ENCODE measurements at regions not wholly inside any gene's neighbourhood (a gene's known extent, or its start where the extent isn't known, plus 50 kb on each side); places are given as distances from the start of the nearest gene placed in this dataset.

- Histone ChIP-seq H3K4me3 (replicated peaks in 1 of 3; ENCODE audit: low read depth in 2 of 3, low read length in 3 of 3) (no peak overlapping the region), H3K4me2 (replicated peaks; ENCODE audit: extremely low read depth, low read length, poor library complexity, severe bottlenecking) (no peak overlapping the region), H3K9me3 (replicated peaks in 1 of 2; ENCODE audit: control insufficient read depth in 1 of 2, insufficient read depth in 1 of 2, low read length in 2 of 2) (peaks cover 0 to 2% of the 10 kb centered on the region in 2 donors), H3K27ac (ENCODE audit: low read depth in 1 of 2, low read length in 2 of 2) (no peak overlapping the region), H3K79me2 (ENCODE audit: insufficient read depth, low read length) (no peaks in the 10 kb centered on the region), H3K9ac (ENCODE audit: insufficient read depth, low read length, poor library complexity, severe bottlenecking) (no peak overlapping the region), H3K36me3 (replicated peaks in 1 of 2; ENCODE audit: control insufficient read depth in 1 of 2, insufficient read depth in 2 of 2, low read length in 2 of 2) (no peaks in the 10 kb centered on the region), H3K27me3 (ENCODE audit: control insufficient read depth in 2 of 2, insufficient read depth in 2 of 2, low read length in 2 of 2) (no peaks in the 10 kb centered on the region), H3K4me1 (ENCODE audit: control insufficient read depth in 1 of 2, insufficient read depth in 2 of 2, low read length in 2 of 2) (no peaks in the 10 kb centered on the region), H2AFZ (ENCODE audit: insufficient read depth, low read depth, low read length, poor library complexity, severe bottlenecking) (no peak overlapping the region), H4K20me1 (ENCODE audit: insufficient read depth, low read length) (no peaks in the 10 kb centered on the region)
- 80% methylated on average over 1 of the region's 2 CpGs for WGBS (ENCODE audit: insufficient coverage)
- no peaks in the 10 kb centered on the region for H3K36me3 Mint-ChIP-seq
- no peak for DNase-seq
- peaks cover 0 to 8% (median 2%) of the 10 kb centered on the region in 7 donors for H3K9me3 Mint-ChIP-seq
- H3K4me1 Mint-ChIP-seq = no peaks in the 10 kb centered on the region
- peaks cover 0 to 3% (median 0%) of the 10 kb centered on the region in 3 donors for H3K27me3 Mint-ChIP-seq (ENCODE audit: low read depth in 3 of 3)
- H3K4me3 Mint-ChIP-seq = no peak overlapping the region
- intact Hi-C loops (cut with micrococcal nuclease) = no loop called here
- H3K27ac Mint-ChIP-seq = no peak overlapping the region
- TF ChIP-seq CTCF (IDR thresholded peaks at IDR 0.05) = no peak
Observed at GRCh38 chr11:22089609-22090008, 103.3 kb upstream of the ANO5 start.

- Histone ChIP-seq H3K4me2 (replicated peaks; ENCODE audit: extremely low read depth, low read length, poor library complexity, severe bottlenecking) (no peak overlapping the region), H3K36me3 (replicated peaks in 1 of 2; ENCODE audit: control insufficient read depth in 1 of 2, insufficient read depth in 2 of 2, low read length in 2 of 2) (no peaks in the 10 kb centered on the region), H3K79me2 (ENCODE audit: insufficient read depth, low read length) (no peaks in the 10 kb centered on the region), H3K9me3 (replicated peaks in 1 of 2; ENCODE audit: control insufficient read depth in 1 of 2, insufficient read depth in 1 of 2, low read length in 2 of 2) (no peaks in the 10 kb centered on the region), H4K20me1 (ENCODE audit: insufficient read depth, low read length) (no peaks in the 10 kb centered on the region), H3K9ac (ENCODE audit: insufficient read depth, low read length, poor library complexity, severe bottlenecking) (no peak overlapping the region), H2AFZ (ENCODE audit: insufficient read depth, low read depth, low read length, poor library complexity, severe bottlenecking) (no peak overlapping the region), H3K27me3 (ENCODE audit: control insufficient read depth in 2 of 2, insufficient read depth in 2 of 2, low read length in 2 of 2) (no peaks in the 10 kb centered on the region), H3K27ac (ENCODE audit: low read depth in 1 of 2, low read length in 2 of 2) (no peak overlapping the region), H3K4me3 (replicated peaks in 1 of 3; ENCODE audit: low read depth in 2 of 3, low read length in 3 of 3) (no peak overlapping the region), H3K4me1 (ENCODE audit: control insufficient read depth in 1 of 2, insufficient read depth in 2 of 2, low read length in 2 of 2) (no peaks in the 10 kb centered on the region)
- Mint-ChIP-seq H3K9me3 (peaks cover 0 to 6% (median 0%) of the 10 kb centered on the region in 7 donors), H3K27me3 (ENCODE audit: low read depth in 3 of 3) (no peaks in the 10 kb centered on the region), H3K36me3 (no peaks in the 10 kb centered on the region), H3K4me1 (no peaks in the 10 kb centered on the region), H3K27ac (no peak overlapping the region), H3K4me3 (no peak overlapping the region)
- intact Hi-C loops (cut with micrococcal nuclease) = no loop called here
- TF ChIP-seq CTCF (IDR thresholded peaks at IDR 0.05) = no peak
- DNase-seq = no peak
- WGBS (ENCODE audit: insufficient coverage) = no CpG with 5 or more reads among the region's 2 CpGs
Observed at GRCh38 chr11:22106566-22106965, 86.3 kb upstream of the ANO5 start.

Measured in CD14-positive monocyte (primary cell).